Eye (tissue), 1 donor: ENCODE measurements at regions not wholly inside any gene's neighbourhood (a gene's known extent, or its start where the extent isn't known, plus 50 kb on each side); places are given as distances from the start of the nearest gene placed in this dataset.
"Not testable (repeated sequence)": the region's sequence is repeated elsewhere in the genome, so short reads cannot be mapped to it uniquely, and the experiment has no call there.

Experiments used
- DNase-seq: peaks from one replicate; pipeline ENCODE4 v3.0.0-alpha.2; 2015

GRCh38 chr14:83646228-83646627 is 1883.7 kb upstream of the FLRT2 start:
- no peak for DNase-seq

GRCh38 chr14:83660597-83660996 is 1869.3 kb upstream of the FLRT2 start:
- no peak for DNase-seq

- DNase-seq, result no peak
These were observed 1865.6 kb upstream of the FLRT2 start for GRCh38 chr14:83664389-83664788.

- DNase-seq, result no peak
These were observed 1840.7 kb upstream of the FLRT2 start for GRCh38 chr14:83689265-83689664.

GRCh38 chr14:83697099-83697498 is 1832.8 kb upstream of the FLRT2 start:
- peak; percentile 70 for DNase-seq

GRCh38 chr14:83702619-83703018 is 1827.3 kb upstream of the FLRT2 start:
- DNase-seq, result no peak

GRCh38 chr14:83706231-83706954 is 1823.6 kb upstream of the FLRT2 start:
- DNase-seq, result peak; percentile 76

GRCh38 chr14:83707056-83707455 is 1822.9 kb upstream of the FLRT2 start:
- DNase-seq, result peak; percentile 10

- DNase-seq, result no peak
These were observed 1820.8 kb upstream of the FLRT2 start for GRCh38 chr14:83709116-83709515.

- no peak for DNase-seq
These were observed 1818.9 kb upstream of the FLRT2 start for GRCh38 chr14:83711046-83711445.

GRCh38 chr14:83712418-83713129 is 1817.4 kb upstream of the FLRT2 start:
- DNase-seq, result peak; percentile 43

- no peak for DNase-seq
These were observed 1816.2 kb upstream of the FLRT2 start for GRCh38 chr14:83713732-83714131.

- no peak for DNase-seq
These were observed 1815.8 kb upstream of the FLRT2 start for GRCh38 chr14:83714151-83714550.

- DNase-seq, result not testable (repeated sequence)
These were observed 1810.5 kb upstream of the FLRT2 start for GRCh38 chr14:83719435-83719834.

GRCh38 chr14:83733670-83734069 is 1796.3 kb upstream of the FLRT2 start:
- no peak for DNase-seq

GRCh38 chr14:83734431-83734830 is 1795.5 kb upstream of the FLRT2 start:
- no peak for DNase-seq

GRCh38 chr14:83741269-83741668 is 1788.7 kb upstream of the FLRT2 start:
- no peak for DNase-seq

- DNase-seq, result no peak
These were observed 1785.7 kb upstream of the FLRT2 start for GRCh38 chr14:83744224-83744623.

GRCh38 chr14:83744891-83745290 is 1785.1 kb upstream of the FLRT2 start:
- DNase-seq, result no peak

GRCh38 chr14:83746336-83746735 is 1783.6 kb upstream of the FLRT2 start:
- DNase-seq, result no peak

GRCh38 chr14:83757916-83758315 is 1772.0 kb upstream of the FLRT2 start:
- no peak for DNase-seq

- DNase-seq, result no peak
These were observed 1765.0 kb upstream of the FLRT2 start for GRCh38 chr14:83764656-83765599.

GRCh38 chr14:83777516-83777915 is 1752.4 kb upstream of the FLRT2 start:
- no peak for DNase-seq
